HL-60/S4 treated with phorbol 12-myristate 13-acetate at 8.2 ng/mL for 4 days and 3 days (cell line): ENCODE measurements at regions not wholly inside any gene's neighbourhood (a gene's known extent, or its start where the extent isn't known, plus 50 kb on each side); places are given as distances from the start of the nearest gene placed in this dataset.

Experiments
- in situ Hi-C: fragments of 300-500 bp; cut with MboI; formaldehyde crosslinking; loops from 2 replicates; pipeline ENCODE4 v1.15.0; 2022; ENCODE audit warnings: low sequenced_read_pairs

DNA sequence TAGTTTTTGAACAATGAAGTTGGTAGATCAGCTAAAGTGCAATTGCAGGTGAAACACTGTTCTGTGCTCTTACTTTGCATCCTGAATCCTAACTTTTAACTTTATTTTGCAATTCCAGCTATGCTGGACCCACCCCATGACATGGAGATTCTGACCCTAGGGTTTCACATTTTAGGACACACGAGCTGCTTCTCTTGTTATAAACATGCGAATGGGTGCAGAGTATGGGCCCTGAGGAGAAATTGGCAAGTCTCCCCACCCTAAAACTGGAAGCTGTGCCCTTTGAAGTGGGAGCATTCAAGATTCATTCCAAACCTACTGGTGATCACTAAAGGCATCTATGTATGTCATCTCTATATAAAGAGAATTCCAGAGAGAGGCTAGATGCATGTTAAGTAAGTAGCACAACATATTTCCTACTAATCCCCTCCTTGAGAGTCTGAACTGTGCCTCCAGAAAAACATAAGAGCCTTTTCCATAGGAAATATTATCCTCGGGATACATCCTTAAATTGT lies 794.3 kb upstream of the ZEB2 start:
- in situ Hi-C loops = no loop called here

DNA sequence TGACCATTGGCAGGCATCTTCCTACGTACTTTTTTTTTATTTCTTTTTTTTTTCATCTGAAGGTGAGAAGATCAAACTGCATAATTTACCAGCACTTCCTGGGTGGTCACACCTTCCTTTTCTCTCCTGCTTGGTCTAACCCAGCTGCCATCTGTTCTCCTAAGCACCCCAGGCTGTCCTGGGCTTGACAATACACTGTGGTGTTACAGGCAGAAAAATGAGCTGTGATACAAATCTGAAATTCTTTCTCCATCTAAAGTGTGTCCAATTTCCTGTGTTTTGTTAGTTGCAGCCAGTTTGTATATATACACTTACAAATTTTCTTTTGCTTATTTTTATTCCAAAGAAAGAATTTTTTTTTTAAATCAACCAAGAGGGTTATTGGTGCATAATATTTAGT lies 786.0 kb upstream of the ZEB2 start:
- in situ Hi-C loops = no loop called here

DNA sequence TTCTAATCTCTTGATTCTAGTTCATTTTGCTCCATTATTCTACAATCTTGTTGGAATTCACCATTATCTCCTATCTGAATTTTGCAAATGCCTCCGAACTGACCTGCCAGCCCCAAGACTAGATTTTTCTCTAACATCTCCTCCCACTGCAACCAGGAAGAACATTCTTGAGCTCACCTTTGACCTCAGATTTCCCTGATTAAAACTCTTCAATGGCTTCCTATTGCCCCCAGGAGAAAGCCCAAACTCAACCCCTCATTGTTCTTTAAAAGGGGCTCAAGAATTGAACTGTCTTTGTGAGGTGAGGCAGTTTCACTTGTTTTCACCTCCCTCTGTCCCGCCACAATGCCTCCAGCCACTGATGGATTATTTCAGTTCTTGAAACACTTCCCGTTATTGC lies 784.6 kb upstream of the ZEB2 start:
- in situ Hi-C loops = no loop called here

DNA sequence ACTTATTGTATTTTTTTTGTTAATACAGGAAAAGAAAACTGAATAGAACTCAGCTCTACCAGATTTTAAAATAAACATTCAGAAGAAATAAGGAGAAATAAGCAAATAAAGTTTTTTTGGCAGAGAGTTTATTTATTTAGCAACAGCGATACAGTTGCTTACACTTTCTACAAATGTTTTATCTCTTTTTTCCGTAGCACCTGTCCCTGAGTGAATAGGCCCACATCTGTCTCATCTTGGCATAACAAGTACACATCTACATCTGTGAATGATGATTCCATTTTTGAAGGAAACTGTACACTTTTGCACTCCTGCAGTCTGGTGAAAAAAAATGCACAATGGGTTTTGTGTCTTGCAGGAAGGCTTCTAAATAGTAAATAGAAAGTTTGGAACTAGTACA lies 783.6 kb upstream of the ZEB2 start:
- in situ Hi-C loops = no loop called here

DNA sequence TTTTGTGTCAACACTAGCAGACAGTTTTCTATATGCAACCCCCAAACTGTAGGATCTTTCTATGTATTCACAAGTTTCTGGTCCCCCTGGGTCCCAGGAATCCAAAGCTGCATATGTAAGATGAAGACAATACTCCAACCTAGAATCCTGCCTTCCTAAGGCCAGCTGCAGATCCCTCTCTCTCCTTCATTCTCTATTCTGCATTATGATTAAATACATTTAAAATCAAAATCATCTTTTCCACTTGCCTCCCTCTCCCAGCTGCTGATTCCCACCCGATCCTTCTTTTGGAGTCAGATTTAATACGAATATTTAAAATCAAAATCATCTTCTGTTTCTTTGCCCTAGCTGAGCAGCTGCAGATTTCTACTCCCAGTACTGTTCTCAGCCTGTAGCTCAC lies 783.0 kb upstream of the ZEB2 start:
- in situ Hi-C loops = no loop called here

DNA sequence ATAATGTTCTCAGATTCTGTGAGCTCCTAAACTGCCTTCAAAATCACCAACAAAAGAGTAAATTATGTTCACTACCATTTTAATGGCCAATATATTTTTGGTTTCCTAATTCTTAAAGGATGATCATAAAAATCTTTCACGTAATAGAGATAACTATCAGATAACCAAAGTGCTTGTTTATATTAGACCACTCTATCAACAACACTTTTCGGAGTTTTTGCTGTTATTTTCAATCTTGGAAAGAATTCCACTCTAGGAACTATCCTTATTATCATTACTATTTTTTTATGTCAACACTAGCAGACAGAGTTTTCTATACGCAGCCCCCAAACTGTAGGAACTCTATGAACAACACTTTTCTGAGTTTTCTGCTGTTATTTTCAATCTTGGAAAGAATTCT lies 782.5 kb upstream of the ZEB2 start:
- in situ Hi-C loops = no loop called here

DNA sequence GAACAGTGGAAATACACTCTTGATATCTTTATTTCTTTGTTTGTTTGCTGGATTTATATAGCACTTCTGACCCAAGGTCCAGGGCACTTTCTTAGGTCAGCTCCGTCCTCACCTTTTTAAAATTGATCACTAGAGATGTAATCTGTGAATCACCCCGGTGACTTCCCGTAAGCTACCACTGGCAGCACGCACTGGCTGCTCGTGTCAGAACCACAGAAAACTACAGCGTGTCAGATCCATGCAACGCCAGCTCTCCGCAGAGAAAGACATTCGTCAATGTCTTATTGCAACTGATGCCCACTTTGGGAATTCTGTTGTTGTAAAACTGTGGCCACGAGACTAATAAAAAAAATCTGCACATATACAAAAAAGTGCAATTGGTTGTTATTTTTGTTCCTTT lies 779.4 kb upstream of the ZEB2 start:
- in situ Hi-C loops = no loop called here

DNA sequence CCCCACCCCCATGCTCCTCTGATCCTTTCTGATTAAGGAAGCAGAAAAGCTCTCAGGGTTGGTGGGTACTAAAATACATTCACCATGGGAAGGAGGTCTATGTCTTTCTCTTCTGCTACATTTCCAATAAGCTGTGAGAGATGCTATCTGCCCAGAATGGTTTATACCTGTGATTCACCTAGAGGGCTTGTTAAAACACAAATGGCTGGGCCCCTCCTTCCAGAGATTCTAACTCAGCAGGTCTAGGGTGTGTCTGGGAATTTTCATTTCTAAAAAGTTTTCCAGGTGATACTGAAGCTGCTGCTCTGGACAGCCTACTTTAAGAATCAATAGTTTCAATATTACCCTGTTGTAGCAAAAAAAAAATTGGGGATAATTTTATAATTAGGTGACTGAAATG lies 772.2 kb upstream of the ZEB2 start:
- in situ Hi-C loops = no loop called here

DNA sequence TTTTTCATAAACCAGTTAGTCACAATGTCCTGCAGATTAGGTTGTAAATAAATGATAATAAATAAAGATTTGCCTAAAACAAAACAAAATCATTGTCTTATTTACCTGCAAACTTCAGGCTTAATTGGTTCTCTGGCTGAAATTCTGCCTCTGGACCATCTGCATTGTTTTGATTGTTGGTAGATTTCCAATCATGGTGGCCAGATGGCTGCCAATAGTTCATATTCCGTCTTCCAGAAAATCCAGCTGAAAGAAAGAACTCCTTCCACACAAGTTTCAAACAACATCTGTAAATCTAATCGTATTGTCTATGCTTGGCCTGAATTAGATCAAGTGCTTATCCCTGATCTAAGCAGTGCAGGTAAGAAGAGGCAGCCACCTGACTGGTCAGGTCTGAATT lies 771.1 kb upstream of the ZEB2 start:
- in situ Hi-C loops = no loop called here

DNA sequence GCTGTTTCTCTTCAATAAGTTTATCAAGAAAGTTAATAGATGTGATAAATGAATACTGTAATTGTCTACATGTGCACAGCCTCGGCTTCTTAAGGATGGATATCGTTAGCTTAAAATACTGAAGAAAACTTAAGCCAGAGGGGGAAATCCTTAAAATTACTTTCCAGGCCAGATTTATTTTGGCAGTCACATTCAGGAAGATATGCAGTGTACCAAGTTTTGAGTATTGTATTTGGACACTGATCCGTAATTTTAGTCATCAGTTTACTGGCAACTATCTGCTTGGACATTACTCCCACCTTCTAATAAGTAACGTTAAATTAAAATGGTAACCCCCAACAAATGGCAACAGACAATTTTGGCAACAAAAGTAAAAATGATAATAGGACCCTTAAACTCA lies 770.0 kb upstream of the ZEB2 start:
- in situ Hi-C loops = no loop called here

DNA sequence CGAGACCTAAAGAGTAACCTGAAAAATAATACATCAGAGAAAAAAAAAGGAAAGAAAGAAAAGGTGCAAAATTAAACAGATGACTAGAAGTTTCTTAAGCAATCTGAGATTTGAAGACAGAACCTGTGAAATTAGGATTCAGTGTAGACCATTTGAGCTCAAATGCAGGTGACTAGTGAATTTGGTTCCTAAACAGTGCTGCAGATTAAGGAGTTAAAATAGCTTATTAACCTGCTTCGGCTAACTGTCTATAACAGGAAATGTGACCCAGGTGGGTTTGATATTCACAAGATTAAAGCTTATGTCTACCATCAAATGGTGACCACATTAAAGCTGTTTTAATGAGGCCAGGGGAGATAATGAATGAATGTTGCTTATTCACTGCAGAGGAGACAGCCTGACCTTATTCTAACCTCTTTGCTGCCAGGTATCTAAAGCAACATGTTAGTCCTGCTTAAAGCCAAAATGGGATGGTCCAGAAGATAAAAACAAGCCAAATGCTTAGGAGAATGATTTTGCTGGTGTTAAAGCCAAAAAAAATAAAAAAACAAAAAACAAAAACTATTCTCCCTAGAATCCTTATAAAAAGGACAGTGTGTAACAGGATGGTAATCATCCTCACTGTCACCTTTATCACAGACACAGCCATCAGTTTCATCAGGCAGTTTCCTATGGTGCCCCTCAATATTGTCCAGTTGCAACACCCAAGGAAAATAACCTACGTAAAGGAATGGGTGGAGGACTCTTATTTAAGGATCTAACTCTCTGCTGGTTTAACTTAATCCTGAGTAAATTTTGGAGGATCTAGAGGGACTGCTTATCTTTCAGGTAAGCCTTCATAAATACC lies 769.0 kb upstream of the ZEB2 start:
- in situ Hi-C loops = no loop called here

DNA sequence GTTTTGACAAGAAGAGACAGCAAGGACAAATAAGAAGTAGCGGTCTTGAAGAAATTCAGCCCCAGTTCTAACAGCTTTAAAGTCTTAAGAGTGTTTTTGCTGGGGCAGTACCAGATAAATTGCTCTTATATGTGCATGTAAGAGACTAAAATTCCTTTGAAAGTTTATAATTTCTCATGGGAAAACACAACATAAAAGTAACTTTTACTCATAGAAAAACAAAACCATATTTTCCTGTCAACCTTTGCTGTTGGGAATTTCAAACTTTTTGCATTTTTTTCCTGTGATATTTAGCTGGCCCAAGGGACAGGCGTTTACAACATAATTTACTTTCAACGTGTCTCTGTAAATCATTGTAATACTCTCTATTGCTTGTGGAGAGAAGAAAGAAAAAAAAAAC lies 767.8 kb upstream of the ZEB2 start:
- in situ Hi-C loops = no loop called here

DNA sequence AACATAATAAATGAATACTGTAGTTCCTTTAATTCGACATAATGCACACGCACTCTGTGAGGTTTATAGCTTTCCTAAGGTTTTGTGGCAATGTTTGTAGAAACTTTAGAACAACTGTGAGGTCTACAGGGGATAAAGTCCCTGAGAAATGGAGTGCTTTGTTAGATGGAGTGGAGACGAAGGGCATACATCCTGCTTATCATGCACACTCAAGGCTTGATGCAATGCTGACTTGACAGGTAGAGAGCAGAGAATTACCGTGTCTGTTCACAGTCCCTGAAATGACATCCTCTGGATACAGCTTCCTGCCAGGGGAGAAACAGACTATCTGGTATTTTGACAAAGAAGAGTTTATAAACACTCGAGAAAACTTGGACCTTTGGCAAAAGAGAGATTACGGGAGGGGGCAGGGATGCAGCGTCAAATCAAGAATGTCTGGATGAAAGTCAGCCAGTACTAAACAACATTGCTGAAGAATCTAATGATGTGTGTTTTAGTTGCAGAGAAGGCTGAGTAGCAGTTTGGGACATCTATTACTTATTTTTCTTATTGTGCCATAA lies 766.9 kb upstream of the ZEB2 start:
- in situ Hi-C loops = no loop called here

DNA sequence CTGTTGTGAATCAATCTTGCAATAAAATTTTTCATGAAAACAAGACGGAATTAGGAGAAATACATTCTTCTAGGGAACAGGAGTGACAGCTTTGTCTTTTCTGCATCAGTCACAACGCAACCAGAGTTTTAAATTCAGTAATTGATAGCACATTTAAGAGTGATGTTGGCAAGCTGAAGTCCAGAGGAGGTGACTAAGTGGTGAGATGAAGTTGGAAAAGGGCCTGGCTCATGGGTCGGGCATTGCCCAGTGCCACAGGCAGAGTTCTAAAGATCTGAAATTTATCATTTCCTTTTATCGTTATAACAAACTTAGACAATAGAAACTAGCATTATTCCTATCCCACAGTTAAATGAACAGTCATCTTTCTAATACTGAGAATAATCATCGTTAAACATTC lies 764.6 kb upstream of the ZEB2 start:
- in situ Hi-C loops = no loop called here

DNA sequence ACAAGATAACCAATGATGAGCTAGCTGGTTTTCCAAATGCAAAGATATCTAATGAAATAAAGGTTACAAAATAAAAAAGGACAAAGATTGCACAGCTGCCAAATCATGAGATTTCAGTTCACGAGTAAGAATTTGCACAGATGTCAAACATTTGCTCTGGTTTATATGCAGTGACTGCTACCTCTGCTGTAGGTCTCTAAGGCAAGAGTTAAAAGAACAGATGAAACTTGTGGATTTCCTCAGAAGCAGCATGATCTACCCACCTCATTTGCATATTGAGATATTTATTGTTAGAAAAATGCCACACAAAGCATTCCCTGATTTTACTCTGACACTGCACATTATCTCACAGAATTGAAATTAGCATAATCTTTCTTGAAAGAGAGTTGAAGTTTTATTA lies 763.2 kb upstream of the ZEB2 start:
- in situ Hi-C loops = no loop called here

DNA sequence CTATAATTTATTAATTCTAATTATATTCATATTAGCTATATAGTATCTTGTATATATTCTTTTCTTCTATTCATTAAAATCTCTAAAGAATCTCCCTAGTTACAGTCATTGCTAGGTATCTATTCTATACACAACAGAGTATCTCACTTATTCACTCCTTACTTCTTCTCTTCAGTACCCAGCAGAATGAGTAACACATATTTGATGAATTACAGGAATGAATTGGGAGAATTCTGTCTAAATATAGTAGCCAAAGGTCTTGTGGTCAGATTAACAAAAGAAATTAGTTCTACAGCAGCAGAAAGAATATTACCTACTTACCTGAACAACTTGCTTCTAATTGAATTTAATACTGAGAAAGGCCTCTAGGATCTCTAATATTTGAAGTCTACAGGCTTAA lies 758.0 kb upstream of the ZEB2 start:
- in situ Hi-C loops = no loop called here

DNA sequence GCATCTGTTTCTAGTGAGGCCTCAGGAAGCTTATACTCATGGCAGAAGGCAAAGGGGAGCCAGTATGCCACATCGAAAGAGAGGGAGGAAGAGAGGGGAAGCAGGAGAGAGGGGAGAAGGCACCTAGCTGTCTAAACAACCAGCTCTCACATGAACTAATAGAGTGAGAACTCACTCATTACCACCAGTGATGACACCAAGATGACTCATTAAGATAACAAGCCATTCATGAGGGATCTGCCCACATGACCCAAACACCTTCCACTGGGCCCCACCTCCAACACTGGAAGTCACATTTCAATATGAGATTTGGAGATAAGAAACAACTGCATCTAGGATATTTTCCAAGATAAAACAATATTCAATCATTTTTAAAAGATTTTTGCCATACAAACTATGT lies 753.9 kb upstream of the ZEB2 start:
- in situ Hi-C loops = no loop called here

DNA sequence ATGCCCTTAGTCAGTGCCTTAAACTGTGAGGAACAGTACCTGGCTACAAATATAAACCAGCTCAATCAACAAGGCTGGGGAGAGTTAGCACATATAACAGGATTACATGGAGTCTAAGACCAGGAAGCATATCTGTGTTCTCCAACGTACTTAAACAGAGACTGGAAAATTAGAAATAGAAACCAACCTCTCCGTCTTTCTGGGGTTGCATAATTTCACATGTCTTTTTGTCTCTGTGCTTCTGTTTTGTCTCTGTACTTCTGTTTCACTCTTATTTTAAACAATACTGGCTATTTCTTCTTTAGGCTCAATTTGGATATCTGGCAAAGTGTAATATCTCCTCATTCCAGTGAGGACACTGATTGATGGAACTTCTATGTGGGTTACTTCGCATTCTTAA lies 749.0 kb upstream of the ZEB2 start:
- in situ Hi-C loops = no loop called here

DNA sequence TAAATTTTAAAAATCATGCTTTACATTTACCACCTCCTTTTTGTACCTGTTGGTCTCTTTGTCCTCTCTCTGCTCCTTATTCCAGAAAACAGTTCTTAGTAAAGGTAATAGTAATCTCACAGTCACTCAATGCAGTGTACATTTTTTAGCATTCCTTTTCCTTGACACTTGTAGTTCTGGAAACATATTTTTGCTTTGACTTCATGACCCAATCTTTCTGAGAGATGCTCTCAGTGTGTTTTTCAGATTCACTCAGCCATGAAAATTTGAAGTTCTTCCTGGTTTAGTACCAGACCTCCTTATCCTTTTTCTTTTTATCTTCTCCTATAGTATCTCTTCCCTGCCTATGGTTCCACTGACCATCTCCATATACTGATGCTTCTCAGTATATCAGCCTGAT lies 747.5 kb upstream of the ZEB2 start:
- in situ Hi-C loops = no loop called here

DNA sequence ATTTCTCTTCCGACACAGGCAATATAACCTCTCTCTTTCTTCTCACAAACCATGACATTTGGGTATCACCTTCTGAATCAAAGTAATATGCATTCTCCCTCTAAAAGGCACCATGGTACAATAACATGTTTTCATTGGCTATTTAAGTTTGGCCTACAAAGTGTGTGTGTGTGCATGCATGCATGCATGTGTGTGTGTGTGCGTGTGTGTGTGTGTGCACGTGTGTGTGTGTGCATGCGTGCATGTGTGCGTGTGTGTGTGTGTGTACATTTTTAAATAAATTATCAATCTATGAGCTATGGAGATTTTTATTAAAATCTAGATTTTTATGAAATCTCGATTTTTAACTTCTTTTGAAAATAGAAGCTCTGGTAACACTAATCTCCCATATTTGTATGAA lies 745.3 kb upstream of the ZEB2 start:
- in situ Hi-C loops = no loop called here

DNA sequence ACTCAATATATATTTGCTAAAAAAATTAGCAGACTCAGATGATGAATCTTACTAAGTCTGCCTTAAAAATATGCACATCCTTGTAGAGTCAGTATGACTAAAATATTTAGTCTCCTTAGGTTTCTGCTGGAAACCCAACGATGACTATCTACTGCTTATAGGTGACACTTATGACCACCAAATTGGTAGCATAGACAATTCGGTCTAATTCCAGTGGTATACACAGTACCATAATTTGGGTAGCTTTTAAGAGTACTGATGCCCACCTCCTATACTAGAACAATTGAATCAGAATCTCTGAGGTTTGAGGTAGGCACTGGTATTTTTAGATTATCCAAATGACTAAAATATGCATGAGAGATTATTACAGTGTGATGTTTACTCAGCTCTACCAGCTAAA lies 740.8 kb upstream of the ZEB2 start:
- in situ Hi-C loops = no loop called here

DNA sequence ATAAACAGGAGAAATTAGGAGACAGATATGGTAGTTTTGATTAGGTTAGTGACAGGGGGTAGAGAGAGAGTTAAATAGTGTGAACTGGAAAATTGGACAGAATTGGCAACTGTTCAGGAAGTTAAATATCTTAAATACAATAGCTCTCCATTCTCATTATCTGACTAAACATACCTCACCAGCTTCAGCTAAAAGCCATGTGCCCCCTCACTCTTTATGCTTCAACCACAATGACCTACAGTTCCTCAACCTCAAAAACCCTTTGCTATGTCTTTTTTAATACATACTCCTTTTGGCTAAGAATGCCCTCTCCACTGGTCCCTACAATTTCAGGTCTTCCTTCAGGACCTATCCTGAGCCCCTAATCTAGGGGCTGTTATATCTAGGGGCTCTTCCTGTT lies 740.2 kb upstream of the ZEB2 start:
- in situ Hi-C loops = no loop called here
